ENCODE measurements at regions not wholly inside any gene's neighbourhood (a gene's known extent, or its start where the extent isn't known, plus 50 kb on each side); places are given as distances from the start of the nearest gene placed in this dataset.
"Not testable (repeated sequence)": the region's sequence is repeated elsewhere in the genome, so short reads cannot be mapped to it uniquely, and the experiment has no call there.

DNA sequence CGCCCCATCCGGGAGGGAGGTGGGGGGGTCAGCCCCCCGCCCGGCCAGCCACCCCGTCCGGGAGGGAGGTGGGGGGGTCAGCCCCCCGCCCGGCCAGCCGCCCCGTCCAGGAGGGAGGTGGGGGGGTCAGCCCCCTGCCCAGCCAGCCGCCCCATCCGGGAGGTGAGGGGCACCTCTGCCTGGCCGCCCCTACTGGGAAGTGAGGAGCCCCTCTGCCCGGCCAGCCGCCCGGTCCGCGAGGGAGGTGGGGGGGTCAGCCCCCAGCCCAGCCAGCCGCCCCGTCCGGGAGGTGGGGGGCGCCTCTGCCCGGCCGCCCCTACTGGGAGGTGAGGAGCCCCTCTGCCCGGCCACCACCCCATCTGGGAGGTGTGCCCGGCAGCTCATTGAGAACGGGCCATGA is 76.6 kb upstream of the MS4A8 start:
- TF ChIP-seq, protein P1, sequence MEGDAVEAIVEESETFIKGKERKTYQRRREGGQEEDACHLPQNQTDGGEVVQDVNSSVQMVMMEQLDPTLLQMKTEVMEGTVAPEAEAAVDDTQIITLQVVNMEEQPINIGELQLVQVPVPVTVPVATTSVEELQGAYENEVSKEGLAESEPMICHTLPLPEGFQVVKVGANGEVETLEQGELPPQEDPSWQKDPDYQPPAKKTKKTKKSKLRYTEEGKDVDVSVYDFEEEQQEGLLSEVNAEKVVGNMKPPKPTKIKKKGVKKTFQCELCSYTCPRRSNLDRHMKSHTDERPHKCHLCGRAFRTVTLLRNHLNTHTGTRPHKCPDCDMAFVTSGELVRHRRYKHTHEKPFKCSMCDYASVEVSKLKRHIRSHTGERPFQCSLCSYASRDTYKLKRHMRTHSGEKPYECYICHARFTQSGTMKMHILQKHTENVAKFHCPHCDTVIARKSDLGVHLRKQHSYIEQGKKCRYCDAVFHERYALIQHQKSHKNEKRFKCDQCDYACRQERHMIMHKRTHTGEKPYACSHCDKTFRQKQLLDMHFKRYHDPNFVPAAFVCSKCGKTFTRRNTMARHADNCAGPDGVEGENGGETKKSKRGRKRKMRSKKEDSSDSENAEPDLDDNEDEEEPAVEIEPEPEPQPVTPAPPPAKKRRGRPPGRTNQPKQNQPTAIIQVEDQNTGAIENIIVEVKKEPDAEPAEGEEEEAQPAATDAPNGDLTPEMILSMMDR (conservative IDR thresholded peaks at IDR 0.05; ENCODE audit: low read depth, low read length): not testable (repeated sequence)
- not testable (repeated sequence) for TF ChIP-seq EZH2phosphoT487 (IDR thresholded peaks at IDR 0.05; ENCODE audit: borderline replicate concordance, low read length); EZH2 (IDR thresholded peaks at IDR 0.05; ENCODE audit: low read length, unreplicated experiment)
